ENCODE measurements at regions not wholly inside any gene's neighbourhood (a gene's known extent, or its start where the extent isn't known, plus 50 kb on each side); places are given as distances from the start of the nearest gene placed in this dataset.
A peak's percentile ranks its signal among the peaks of the same experiment; 100 is the strongest.

GRCh38 chr6:18978337-18979128 lies 591.4 kb downstream of the RNF144B start:
- 44 to 52% methylated on average over 3 of the region's 3 CpGs for WGBS, 2 donors
- ATAC-seq (peak; percentile 79), DNase-seq (peak in 3 of 4 donors; percentile 27 to 51 (median 29))
- no peak for TF ChIP-seq POLR2A (IDR thresholded peaks at IDR 0.05)
- TF ChIP-seq CTCF (IDR thresholded peaks at IDR 0.05), result no peak
- Histone ChIP-seq H3K4me1 (no peaks in the 10 kb centered on the region), H3K27ac (no peak overlapping the region), H3K36me3 (replicated peaks in 1 of 2; ENCODE audit: insufficient read depth in 1 of 2, low read depth in 2 of 2) (no peaks in the 10 kb centered on the region), H3K4me3 (no peak overlapping the region), H3K27me3 (no peaks in the 10 kb centered on the region), H3K9me3 (no peaks in the 10 kb centered on the region)
- intact Hi-C loops (cut with DNase I), result no loop called here

GRCh38 chr6:18985061-18985460 lies 597.9 kb downstream of the RNF144B start:
- intact Hi-C loops (cut with DNase I), result no loop called here
- no peak for DNase-seq
- ATAC-seq, result no peak
- Histone ChIP-seq H3K9me3 (no peaks in the 10 kb centered on the region), H3K36me3 (replicated peaks in 1 of 2; ENCODE audit: insufficient read depth in 1 of 2, low read depth in 2 of 2) (no peaks in the 10 kb centered on the region), H3K4me3 (no peak overlapping the region), H3K27ac (no peak overlapping the region), H3K4me1 (no peaks in the 10 kb centered on the region), H3K27me3 (no peaks in the 10 kb centered on the region)
- WGBS, 2 donors, result 78 to 83% methylated on average over 8 of the region's 8 CpGs
- TF ChIP-seq POLR2A (IDR thresholded peaks at IDR 0.05) (no peak), CTCF (IDR thresholded peaks at IDR 0.05) (no peak)

DNA sequence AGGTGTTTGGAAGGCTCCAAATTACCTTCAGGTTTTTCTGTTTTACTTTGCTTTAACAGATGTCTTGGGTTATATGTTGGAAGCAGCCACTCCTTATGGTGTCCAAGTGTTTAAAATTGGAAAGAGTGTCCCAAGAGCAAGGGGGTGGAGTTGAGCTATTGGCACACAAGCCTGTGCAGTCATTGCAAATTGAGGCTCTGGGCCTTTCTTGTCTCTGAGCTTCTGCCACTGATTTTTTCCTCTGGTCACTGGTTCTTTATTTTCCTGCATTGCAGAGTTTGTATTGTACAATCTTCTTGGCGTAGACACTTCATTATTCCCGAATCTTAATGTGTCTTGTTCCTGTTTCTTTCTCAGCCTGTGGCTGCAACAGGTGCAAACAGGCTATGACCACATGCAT lies 598.8 kb downstream of the RNF144B start:
- no peak for TF ChIP-seq POLR2A (IDR thresholded peaks at IDR 0.05)
- no peak for TF ChIP-seq CTCF (IDR thresholded peaks at IDR 0.05)
- intact Hi-C loops (cut with DNase I), result no loop called here
- H3K4me3 ChIP-seq, result no peak overlapping the region

DNA sequence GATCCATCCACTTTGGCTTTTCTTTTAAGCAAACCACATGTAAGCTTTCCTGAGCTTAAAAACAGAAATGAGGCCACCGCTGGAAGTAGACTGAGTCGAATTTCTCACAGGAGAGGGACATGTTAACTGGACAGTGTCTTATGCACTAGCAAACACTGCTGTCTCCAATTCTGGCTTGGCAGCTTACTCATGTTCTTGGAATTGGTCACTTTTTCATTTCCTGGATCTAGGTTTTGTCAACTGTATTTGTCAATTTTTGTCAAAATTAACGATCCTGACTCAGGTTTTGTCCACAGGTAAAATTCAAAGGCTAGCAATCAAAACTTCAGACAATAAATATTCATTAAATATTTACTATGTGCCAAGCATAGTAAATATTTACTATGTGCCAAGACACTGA lies 601.5 kb downstream of the RNF144B start:
- H3K36me3 ChIP-seq (replicated peaks in 1 of 2; ENCODE audit: insufficient read depth in 1 of 2, low read depth in 2 of 2), result no peaks in the 10 kb centered on the region
- no peaks in the 10 kb centered on the region for H3K4me1 ChIP-seq
- WGBS, 2 donors, result 48 to 50% methylated on average over 3 of the region's 3 CpGs
- H3K27me3 ChIP-seq, result no peaks in the 10 kb centered on the region
- ATAC-seq (no peak), DNase-seq (no peak)
- H3K27ac ChIP-seq, result no peak overlapping the region
- H3K4me3 ChIP-seq, result no peak overlapping the region
- intact Hi-C loops (cut with DNase I), result no loop called here
- no peak for TF ChIP-seq POLR2A (IDR thresholded peaks at IDR 0.05)
- TF ChIP-seq CTCF (IDR thresholded peaks at IDR 0.05), result no peak
- no peaks in the 10 kb centered on the region for H3K9me3 ChIP-seq

More for the DNA sequence above, 598.8 kb downstream of the RNF144B start:
- ATAC-seq, result no peak
- no peak for DNase-seq
- H3K4me1 ChIP-seq, result no peaks in the 10 kb centered on the region
- H3K27me3 ChIP-seq, result no peaks in the 10 kb centered on the region
- no peak overlapping the region for H3K27ac ChIP-seq
- H3K9me3 ChIP-seq, result no peaks in the 10 kb centered on the region
- H3K36me3 ChIP-seq (replicated peaks in 1 of 2; ENCODE audit: insufficient read depth in 1 of 2, low read depth in 2 of 2), result no peaks in the 10 kb centered on the region
- WGBS, 2 donors, result 60 to 74% methylated on average over 2 of the region's 2 CpGs
